ENCODE measurements at regions not wholly inside any gene's neighbourhood (a gene's known extent, or its start where the extent isn't known, plus 50 kb on each side); places are given as distances from the start of the nearest gene placed in this dataset.

- DNase-seq: no peak
These were observed 892.6 kb upstream of the FRG1 start for GRCh38 chr4:189048119-189048518.

GRCh38 chr4:189049682-189050081 is 891.0 kb upstream of the FRG1 start:
- DNase-seq: no peak

GRCh38 chr4:189050643-189051042 is 890.0 kb upstream of the FRG1 start:
- DNase-seq: no peak

GRCh38 chr4:189053621-189054020 is 887.1 kb upstream of the FRG1 start:
- DNase-seq: no peak

GRCh38 chr4:189060104-189060503 is 880.6 kb upstream of the FRG1 start:
- no peak for DNase-seq

GRCh38 chr4:189062047-189062820 is 878.4 kb upstream of the FRG1 start:
- DNase-seq: no peak

- DNase-seq: no peak
These were observed 870.9 kb upstream of the FRG1 start for GRCh38 chr4:189069772-189070171.

- DNase-seq: no peak
These were observed 869.4 kb upstream of the FRG1 start for GRCh38 chr4:189071241-189071640.

GRCh38 chr4:189073739-189074138 is 866.9 kb upstream of the FRG1 start:
- no peak for DNase-seq

GRCh38 chr4:189081826-189082225 is 858.8 kb upstream of the FRG1 start:
- DNase-seq: no peak

- no peak for DNase-seq
These were observed 856.9 kb upstream of the FRG1 start for GRCh38 chr4:189083769-189084168.

GRCh38 chr4:189084671-189085070 is 856.0 kb upstream of the FRG1 start:
- no peak for DNase-seq

GRCh38 chr4:189087971-189088370 is 852.7 kb upstream of the FRG1 start:
- DNase-seq: no peak

- DNase-seq: no peak
These were observed 851.9 kb upstream of the FRG1 start for GRCh38 chr4:189088780-189089179.

GRCh38 chr4:189090174-189090814 is 850.4 kb upstream of the FRG1 start:
- DNase-seq: no peak

- DNase-seq: no peak
These were observed 848.1 kb upstream of the FRG1 start for GRCh38 chr4:189092581-189092980.

GRCh38 chr4:189096108-189096507 is 844.6 kb upstream of the FRG1 start:
- no peak for DNase-seq

- no peak for DNase-seq
These were observed 844.0 kb upstream of the FRG1 start for GRCh38 chr4:189096717-189097116.

- DNase-seq: no peak
These were observed 841.6 kb upstream of the FRG1 start for GRCh38 chr4:189098932-189099696.

- DNase-seq: no peak
These were observed 827.2 kb upstream of the FRG1 start for GRCh38 chr4:189113389-189113888.

- DNase-seq: no peak
These were observed 823.2 kb upstream of the FRG1 start for GRCh38 chr4:189117426-189117825.

- no peak for DNase-seq
These were observed 819.3 kb upstream of the FRG1 start for GRCh38 chr4:189121336-189121735.

- no peak for DNase-seq
These were observed 816.4 kb upstream of the FRG1 start for GRCh38 chr4:189124149-189124758.
